ENCODE measurements at regions not wholly inside any gene's neighbourhood (a gene's known extent, or its start where the extent isn't known, plus 50 kb on each side); places are given as distances from the start of the nearest gene placed in this dataset.

- WGBS, 3 donors: 3 to 5% (median 4%) methylated on average over 12 of the region's 12 CpGs
- H3K27ac ChIP-seq (ENCODE audit: low read depth, low read length): no peak overlapping the region
Measured at GRCh38 chr13:73765651-73766384, 368.4 kb downstream of the KLF12 start.

GRCh38 chr13:73759434-73759833 is 374.8 kb downstream of the KLF12 start:
- WGBS, 3 donors: 88 to 90% (median 89%) methylated on average over 5 of the region's 5 CpGs
- no peak overlapping the region for H3K27ac ChIP-seq (ENCODE audit: low read depth, low read length)

- H3K27ac ChIP-seq (ENCODE audit: low read depth, low read length): no peak overlapping the region
- 73 to 79% (median 77%) methylated on average over 2 of the region's 2 CpGs for WGBS, 3 donors
Measured at GRCh38 chr13:73757481-73758233, 376.5 kb downstream of the KLF12 start.

GRCh38 chr13:73754727-73755292 is 379.4 kb downstream of the KLF12 start:
- H3K27ac ChIP-seq (ENCODE audit: low read depth, low read length): no peak overlapping the region
- 57 to 63% (median 57%) methylated on average over 3 of the region's 3 CpGs for WGBS, 3 donors

- no peak overlapping the region for H3K27ac ChIP-seq (ENCODE audit: low read depth, low read length)
- WGBS, 3 donors: 40 to 55% (median 45%) methylated on average over 4 of the region's 4 CpGs
Measured at GRCh38 chr13:73754241-73754640, 380.0 kb downstream of the KLF12 start.

GRCh38 chr13:73751290-73751689 is 382.9 kb downstream of the KLF12 start:
- WGBS, 3 donors: 86 to 93% (median 90%) methylated on average over 3 of the region's 3 CpGs
- H3K27ac ChIP-seq (ENCODE audit: low read depth, low read length): no peak overlapping the region

GRCh38 chr13:73748404-73748803 is 385.8 kb downstream of the KLF12 start:
- WGBS, 3 donors: 96 to 100% (median 100%) methylated on average over 1 of the region's 1 CpG
- no peak overlapping the region for H3K27ac ChIP-seq (ENCODE audit: low read depth, low read length)

GRCh38 chr13:73745190-73745589 is 389.0 kb downstream of the KLF12 start:
- WGBS, 3 donors: 80 to 84% (median 81%) methylated on average over 2 of the region's 2 CpGs
- no peak overlapping the region for H3K27ac ChIP-seq (ENCODE audit: low read depth, low read length)

GRCh38 chr13:73742982-73743381 is 391.2 kb downstream of the KLF12 start:
- no peak overlapping the region for H3K27ac ChIP-seq (ENCODE audit: low read depth, low read length)
- 77 to 85% (median 85%) methylated on average over 4 of the region's 4 CpGs for WGBS, 3 donors

- H3K27ac ChIP-seq (ENCODE audit: low read depth, low read length): no peak overlapping the region
- WGBS, 3 donors: 59 to 87% (median 86%) methylated on average over 3 of the region's 3 CpGs
Measured at GRCh38 chr13:73741742-73742141, 392.5 kb downstream of the KLF12 start.

GRCh38 chr13:73741111-73741510 is 393.1 kb downstream of the KLF12 start:
- H3K27ac ChIP-seq (ENCODE audit: low read depth, low read length): no peak overlapping the region
- WGBS, 3 donors: 56 to 63% (median 62%) methylated on average over 8 of the region's 8 CpGs

- whole genome bisulfite sequencing, 3 donors: 68 to 81% (median 68%) methylated on average over 5 of the region's 5 CpGs
- H3K27ac ChIP-seq (ENCODE audit: low read depth, low read length): no peak overlapping the region
Measured at GRCh38 chr13:73740666-73741065, 393.5 kb downstream of the KLF12 start.

- 39 to 63% (median 59%) methylated on average over 1 of the region's 1 CpG for WGBS, 3 donors
- H3K27ac ChIP-seq (ENCODE audit: low read depth, low read length): no peak overlapping the region
Measured at GRCh38 chr13:73739394-73739793, 394.8 kb downstream of the KLF12 start.

- 93 to 95% (median 94%) methylated on average over 5 of the region's 5 CpGs for WGBS, 3 donors
- H3K27ac ChIP-seq (ENCODE audit: low read depth, low read length): no peak overlapping the region
Measured at GRCh38 chr13:73738626-73739025, 395.6 kb downstream of the KLF12 start.

- no peak overlapping the region for H3K27ac ChIP-seq (ENCODE audit: low read depth, low read length)
- WGBS, 3 donors: 86 to 91% (median 89%) methylated on average over 2 of the region's 2 CpGs
Measured at GRCh38 chr13:73737214-73737613, 397.0 kb downstream of the KLF12 start.

- no peak overlapping the region for H3K27ac ChIP-seq (ENCODE audit: low read depth, low read length)
- 95 to 98% (median 96%) methylated on average over 4 of the region's 4 CpGs for WGBS, 3 donors
Measured at GRCh38 chr13:73733706-73734105, 400.5 kb downstream of the KLF12 start.

- no peak overlapping the region for H3K27ac ChIP-seq (ENCODE audit: low read depth, low read length)
- WGBS, 3 donors: 89 to 95% (median 94%) methylated on average over 2 of the region's 2 CpGs
Measured at GRCh38 chr13:73732350-73732749, 401.9 kb downstream of the KLF12 start.

- H3K27ac ChIP-seq (ENCODE audit: low read depth, low read length): no peak overlapping the region
Measured at GRCh38 chr13:73731564-73731963, 402.6 kb downstream of the KLF12 start.

- no peak overlapping the region for H3K27ac ChIP-seq (ENCODE audit: low read depth, low read length)
- WGBS, 3 donors: 89 to 96% (median 91%) methylated on average over 5 of the region's 5 CpGs
Measured at GRCh38 chr13:73730014-73730413, 404.2 kb downstream of the KLF12 start.

- 27 to 97% (median 96%) methylated on average over 1 of the region's 1 CpG for WGBS, 3 donors
- no peak overlapping the region for H3K27ac ChIP-seq (ENCODE audit: low read depth, low read length)
Measured at GRCh38 chr13:73729046-73729445, 405.2 kb downstream of the KLF12 start.

All from adipose tissue (tissue), 3 donors.